ENCODE measurements at regions not wholly inside any gene's neighbourhood (a gene's known extent, or its start where the extent isn't known, plus 50 kb on each side); places are given as distances from the start of the nearest gene placed in this dataset.

GRCh38 chr11:109884501-109884900, 208.7 kb upstream of the ZC3H12C start:
- no peak overlapping the region for H3K4me3 ChIP-seq (replicated peaks; ENCODE audit: low read depth, low read length)
- DNase-seq (ENCODE audit: low read depth), result no peak
- TF ChIP-seq, protein P1, sequence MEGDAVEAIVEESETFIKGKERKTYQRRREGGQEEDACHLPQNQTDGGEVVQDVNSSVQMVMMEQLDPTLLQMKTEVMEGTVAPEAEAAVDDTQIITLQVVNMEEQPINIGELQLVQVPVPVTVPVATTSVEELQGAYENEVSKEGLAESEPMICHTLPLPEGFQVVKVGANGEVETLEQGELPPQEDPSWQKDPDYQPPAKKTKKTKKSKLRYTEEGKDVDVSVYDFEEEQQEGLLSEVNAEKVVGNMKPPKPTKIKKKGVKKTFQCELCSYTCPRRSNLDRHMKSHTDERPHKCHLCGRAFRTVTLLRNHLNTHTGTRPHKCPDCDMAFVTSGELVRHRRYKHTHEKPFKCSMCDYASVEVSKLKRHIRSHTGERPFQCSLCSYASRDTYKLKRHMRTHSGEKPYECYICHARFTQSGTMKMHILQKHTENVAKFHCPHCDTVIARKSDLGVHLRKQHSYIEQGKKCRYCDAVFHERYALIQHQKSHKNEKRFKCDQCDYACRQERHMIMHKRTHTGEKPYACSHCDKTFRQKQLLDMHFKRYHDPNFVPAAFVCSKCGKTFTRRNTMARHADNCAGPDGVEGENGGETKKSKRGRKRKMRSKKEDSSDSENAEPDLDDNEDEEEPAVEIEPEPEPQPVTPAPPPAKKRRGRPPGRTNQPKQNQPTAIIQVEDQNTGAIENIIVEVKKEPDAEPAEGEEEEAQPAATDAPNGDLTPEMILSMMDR (IDR thresholded peaks at IDR 0.05; ENCODE audit: low read length, missing control alignments), result no peak

GRCh38 chr11:109885006-109885405, 208.2 kb upstream of the ZC3H12C start:
- no peak for DNase-seq (ENCODE audit: low read depth)
- TF ChIP-seq, protein P1 (IDR thresholded peaks at IDR 0.05; ENCODE audit: low read length, missing control alignments), result no peak
- no peak overlapping the region for H3K4me3 ChIP-seq (replicated peaks; ENCODE audit: low read depth, low read length)

DNA sequence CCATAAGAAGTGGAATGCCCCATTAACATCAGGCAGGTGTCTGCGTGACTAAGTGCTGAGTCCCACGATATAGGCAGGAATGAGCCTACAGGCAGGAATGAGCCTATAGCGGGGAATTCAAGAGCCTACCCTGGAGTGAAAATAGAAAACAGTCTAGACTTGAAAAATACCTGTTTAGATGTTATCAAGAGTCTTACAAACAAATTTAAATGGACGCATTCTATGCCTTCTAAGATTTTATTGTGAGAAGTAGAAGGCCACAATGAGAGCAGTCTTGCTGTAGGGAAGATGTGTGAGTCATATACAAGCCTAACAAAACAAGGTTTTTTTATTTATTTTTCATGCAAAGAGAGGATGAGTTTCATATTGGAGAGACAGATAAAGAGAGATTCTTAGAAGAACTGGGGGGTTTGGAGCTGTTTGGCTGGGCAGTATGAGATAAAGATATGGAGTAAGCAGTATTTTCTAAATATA, 200.8 kb upstream of the ZC3H12C start:
- TF ChIP-seq, protein P1 (IDR thresholded peaks at IDR 0.05; ENCODE audit: low read length, missing control alignments), result no peak
- no peak overlapping the region for H3K4me3 ChIP-seq (replicated peaks; ENCODE audit: low read depth, low read length)
- no peak for DNase-seq (ENCODE audit: low read depth)

- TF ChIP-seq, protein P1 (IDR thresholded peaks at IDR 0.05; ENCODE audit: low read length, missing control alignments), result no peak
- H3K4me3 ChIP-seq (replicated peaks; ENCODE audit: low read depth, low read length), result no peak overlapping the region
- DNase-seq (ENCODE audit: low read depth), result no peak
Measured at GRCh38 chr11:109894242-109894641, 198.9 kb upstream of the ZC3H12C start.

DNA sequence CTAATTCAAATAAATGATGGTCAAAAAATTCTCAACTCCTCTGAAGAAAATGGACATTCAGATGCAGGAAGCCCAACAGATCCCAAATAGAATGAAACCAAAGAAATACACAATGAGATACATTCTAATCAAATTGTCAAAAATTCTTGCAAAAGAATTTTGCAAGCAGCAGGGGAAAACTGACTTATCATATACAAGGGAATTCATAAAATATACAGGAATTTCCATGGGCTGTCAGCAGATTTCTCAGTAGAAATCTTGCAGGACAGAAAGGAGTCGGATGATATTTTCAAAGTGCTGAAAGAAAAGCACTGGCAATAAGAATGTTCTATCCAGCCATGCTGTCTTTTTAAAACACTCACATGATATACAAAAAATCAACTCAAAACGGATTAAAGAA, 194.6 kb upstream of the ZC3H12C start:
- H3K4me3 ChIP-seq (replicated peaks; ENCODE audit: low read depth, low read length), result no peak overlapping the region
- no peak for DNase-seq (ENCODE audit: low read depth)
- TF ChIP-seq, protein P1 (IDR thresholded peaks at IDR 0.05; ENCODE audit: low read length, missing control alignments), result no peak

DNA sequence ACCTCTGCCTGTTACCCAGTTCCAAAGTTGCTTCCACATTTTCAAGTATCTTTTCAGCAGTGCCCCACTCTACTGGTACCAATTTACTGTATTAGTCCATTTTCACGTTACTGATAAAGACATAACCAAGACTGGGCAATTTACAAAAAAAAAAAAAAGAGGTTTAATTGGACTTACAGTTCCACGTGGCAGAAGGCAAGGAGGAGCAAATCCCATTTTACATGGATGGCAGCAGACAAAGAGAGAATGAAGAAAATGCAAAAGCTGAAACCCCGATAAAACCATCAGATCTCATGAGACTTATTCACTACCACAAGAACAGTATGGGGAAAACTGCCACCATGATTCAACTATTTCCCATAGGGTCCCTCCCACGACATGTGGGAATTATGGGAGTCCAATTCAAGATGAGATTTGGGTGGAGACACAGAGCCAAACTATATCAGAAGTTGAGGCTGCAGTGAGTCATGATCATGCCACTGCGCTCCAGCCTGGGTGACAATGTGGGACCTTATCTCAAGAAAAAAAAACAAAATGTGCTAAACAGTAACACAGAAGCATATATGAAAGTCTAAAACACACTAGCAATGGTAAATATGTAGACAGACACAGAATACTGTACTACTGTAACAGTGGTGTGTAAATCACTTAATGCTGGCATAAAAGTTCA, 190.3 kb upstream of the ZC3H12C start:
- H3K4me3 ChIP-seq (replicated peaks; ENCODE audit: low read depth, low read length), result no peak overlapping the region
- peak; percentile 3 for DNase-seq (ENCODE audit: low read depth)
- TF ChIP-seq, protein P1 (IDR thresholded peaks at IDR 0.05; ENCODE audit: low read length, missing control alignments), result no peak

GRCh38 chr11:109911488-109911887, 181.7 kb upstream of the ZC3H12C start:
- H3K4me3 ChIP-seq (replicated peaks; ENCODE audit: low read depth, low read length), result no peak overlapping the region
- peak; percentile 36 for DNase-seq (ENCODE audit: low read depth)
- TF ChIP-seq, protein P1 (IDR thresholded peaks at IDR 0.05; ENCODE audit: low read length, missing control alignments), result no peak
